SKM-1 treated with dmso at 0.1 percent for 144 hours (cell line): ENCODE measurements at regions not wholly inside any gene's neighbourhood (a gene's known extent, or its start where the extent isn't known, plus 50 kb on each side); places are given as distances from the start of the nearest gene placed in this dataset.
A peak's percentile ranks its signal among the peaks of the same experiment; 100 is the strongest.

ENCODE experiments used
- DNase-seq: peaks from one replicate; lab custom pipeline; 2025; ENCODE audit not compliant: unreplicated experiment; lab: John Stamatoyannopoulos, UW

GRCh38 chr3:187971629-187972028 is 182.3 kb upstream of the LPP start:
- DNase-seq: no peak

- no peak for DNase-seq
These were observed 181.5 kb upstream of the LPP start for GRCh38 chr3:187972454-187972853.

GRCh38 chr3:187973977-187974870 is 179.7 kb upstream of the LPP start:
- no peak for DNase-seq

DNA sequence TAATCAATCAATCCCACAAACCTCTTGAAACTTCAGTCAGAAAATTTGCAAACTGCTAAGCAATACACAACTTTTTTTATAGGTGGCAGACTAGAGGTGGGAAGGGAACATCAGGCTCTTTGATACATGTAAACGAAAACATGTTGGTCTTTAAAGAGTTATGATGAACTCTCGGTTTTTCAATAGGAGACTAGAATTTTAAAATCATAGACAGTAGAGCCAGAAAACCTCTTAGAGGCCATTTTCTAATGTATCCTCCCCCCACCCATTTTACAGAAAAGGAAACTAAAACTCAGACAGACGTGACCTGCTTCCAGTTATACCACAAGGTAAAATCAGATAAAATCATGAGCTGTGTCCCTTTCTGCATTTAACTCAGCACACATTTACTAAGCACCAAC is 179.1 kb upstream of the LPP start:
- no peak for DNase-seq

DNA sequence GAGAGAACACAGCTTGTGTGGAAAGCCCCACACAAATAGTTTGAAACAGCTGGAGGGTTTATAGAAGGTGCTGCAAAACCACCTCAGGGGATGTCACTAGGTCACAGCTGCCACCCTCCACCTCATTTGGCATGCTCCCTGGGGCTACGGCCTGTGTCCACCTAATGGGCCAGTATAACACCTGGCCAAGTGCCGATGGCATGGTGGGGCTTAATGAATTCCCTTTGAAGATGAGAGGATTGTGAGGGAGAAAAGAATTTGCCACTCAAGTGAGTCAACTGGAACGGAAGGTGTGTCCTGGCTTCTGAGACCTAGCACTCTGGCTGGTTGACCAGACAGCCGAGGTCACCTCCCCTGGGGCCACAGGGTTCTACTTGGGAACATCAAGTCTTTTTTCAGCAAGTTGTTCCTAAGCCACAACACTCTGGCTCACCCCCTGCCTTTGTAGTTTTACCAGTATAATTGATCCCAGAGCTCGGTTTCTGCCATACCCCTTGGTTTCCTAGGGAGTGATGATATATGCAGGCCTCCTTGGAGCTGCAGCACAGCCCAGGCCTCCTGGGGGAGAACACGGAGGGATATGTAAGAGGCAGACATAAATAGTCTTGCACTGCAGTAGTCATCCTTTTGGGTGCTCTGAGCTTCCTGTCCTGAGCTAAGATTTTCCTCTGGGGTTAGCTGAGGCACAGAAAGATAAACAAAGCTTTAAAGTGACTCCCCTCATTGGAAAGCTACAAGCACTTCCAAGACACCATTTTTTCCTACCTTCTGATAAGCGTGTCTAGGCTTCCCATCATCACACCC is 178.2 kb upstream of the LPP start:
- DNase-seq: no peak

DNA sequence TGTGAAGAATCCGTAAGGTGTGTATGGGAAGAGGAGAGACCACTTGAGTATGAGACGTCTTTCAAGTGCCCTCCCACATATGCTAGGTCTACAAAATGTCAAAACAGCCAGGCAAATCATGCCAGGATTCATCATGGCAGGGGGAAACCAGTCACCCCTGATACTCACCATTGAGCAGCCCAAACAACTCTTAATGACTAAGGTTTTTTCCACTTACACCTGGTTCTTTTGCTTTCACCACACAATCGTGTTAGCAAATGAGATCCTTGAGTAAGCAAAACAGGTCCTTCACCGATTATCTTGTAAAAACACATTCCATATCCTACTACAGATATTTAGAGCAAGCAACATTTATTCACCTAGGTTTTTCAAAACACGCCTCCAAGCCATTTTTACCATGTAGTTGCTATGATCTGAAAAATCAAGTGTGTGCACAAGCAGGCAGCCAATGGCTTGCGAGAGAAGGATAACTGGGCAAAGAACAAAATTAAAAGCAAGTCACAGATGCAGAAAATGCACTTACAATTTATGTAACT is 177.5 kb upstream of the LPP start:
- DNase-seq: no peak

- DNase-seq: no peak
These were observed 176.3 kb upstream of the LPP start for GRCh38 chr3:187977659-187978058.

- DNase-seq: no peak
These were observed 175.4 kb upstream of the LPP start for GRCh38 chr3:187978433-187979011.

DNA sequence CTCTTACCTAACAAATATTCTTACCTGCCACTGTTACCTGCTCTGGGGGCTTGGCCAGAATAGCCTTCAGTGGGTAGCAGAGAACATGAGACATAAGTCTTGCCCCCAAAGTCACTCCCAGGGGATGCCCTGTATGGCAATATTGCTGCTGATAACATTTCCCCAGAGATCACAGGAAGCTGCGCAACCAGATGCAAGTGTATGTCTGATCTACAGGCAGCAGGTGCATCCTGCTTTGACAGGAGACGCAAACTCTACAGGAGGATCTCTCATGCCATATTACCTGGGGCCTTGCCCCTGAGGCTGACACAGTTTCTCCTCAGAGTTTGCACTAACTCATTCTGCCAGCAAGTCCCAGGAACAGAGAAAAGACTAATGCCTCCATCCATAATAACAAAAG is 174.4 kb upstream of the LPP start:
- DNase-seq: no peak

DNA sequence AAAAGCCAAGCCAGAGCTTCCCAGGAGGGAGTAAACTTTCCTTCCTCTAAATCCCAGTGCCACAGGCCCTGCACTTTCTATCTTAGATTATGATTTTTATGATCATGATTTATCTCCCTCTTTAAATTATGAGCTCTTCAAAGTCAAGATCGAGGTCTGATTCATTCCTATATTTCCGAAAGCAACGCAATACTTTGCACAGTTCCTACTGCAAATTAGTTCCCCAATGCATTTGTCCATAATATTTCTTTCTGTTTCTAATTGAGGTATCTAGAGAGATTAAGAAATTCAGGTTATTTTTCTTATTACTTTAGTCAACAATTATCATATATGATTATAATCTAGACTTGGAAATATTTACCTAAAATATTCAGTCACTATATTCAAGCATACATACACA is 173.1 kb upstream of the LPP start:
- DNase-seq: no peak

- DNase-seq: no peak
These were observed 171.8 kb upstream of the LPP start for GRCh38 chr3:187982142-187982541.

DNA sequence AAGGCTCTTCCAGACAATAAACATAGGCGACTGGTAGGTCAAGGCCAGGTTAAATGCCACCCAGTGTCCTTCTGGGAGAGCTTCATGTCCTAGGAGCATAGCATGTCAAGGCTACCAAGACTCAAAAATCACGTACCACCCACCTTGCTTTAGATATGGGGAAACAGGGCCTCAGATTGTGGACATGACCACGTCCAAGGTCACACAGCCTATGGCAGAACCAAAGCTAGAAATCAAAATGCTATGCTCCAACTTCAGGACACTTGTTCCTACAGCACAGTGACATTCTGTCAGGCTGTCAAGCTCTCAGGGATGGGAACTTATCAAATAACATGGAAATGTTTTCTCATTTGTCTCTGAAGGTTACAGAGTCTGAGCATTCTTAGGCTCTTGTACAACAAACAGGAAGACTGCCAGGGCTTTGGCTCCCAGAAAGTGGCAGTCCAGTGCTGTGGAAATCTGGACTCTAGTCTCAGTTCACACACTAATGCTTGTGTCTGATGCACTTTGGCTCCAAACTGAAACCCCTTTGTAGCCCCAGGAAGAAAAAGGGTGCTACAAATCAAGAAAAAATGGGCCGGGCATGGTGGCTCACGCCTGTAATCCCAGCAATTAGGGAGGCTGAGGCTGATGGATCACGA is 170.4 kb upstream of the LPP start:
- no peak for DNase-seq

DNA sequence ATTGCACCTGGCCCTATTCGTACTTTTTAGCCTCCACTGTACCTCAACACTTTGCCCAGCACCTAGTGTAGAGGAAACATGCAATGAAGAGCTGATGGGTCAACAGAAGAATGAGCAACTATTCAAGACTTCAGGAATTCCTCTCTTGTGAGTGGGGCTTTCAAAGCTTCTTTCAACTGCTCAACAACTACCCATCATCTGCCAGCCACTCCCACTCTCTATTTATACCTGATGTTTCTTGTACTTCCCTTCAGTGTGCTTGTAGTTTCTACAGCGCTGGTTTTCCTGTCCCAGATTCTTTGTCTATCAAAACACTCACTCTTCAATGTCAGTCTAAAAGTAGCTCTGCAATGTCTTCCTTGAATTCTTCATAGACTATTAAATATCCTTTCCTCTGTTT is 168.3 kb upstream of the LPP start:
- DNase-seq: no peak

GRCh38 chr3:187986514-187986934 is 167.4 kb upstream of the LPP start:
- peak; percentile 40 for DNase-seq

DNA sequence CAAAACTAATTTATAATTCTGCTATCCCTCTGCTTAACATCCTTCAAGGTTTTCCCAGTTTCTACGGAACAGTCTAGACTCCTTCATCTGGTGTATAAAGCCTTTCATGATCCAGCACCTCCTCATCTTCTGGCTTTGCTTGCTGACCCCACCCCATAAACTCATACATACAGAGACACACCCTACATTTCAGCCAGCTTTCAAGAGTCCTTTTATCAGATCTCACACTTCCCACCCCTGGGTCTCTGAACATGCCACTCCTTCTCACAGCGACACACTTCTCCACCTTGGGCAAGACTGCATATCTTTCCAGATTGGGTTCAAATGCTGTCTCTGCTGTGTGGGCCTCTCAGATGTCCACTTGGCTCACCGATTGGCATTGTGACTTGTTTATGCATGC is 166.8 kb upstream of the LPP start:
- DNase-seq: no peak

GRCh38 chr3:187987924-187988323 is 166.0 kb upstream of the LPP start:
- DNase-seq: no peak

GRCh38 chr3:187989575-187990153 is 164.3 kb upstream of the LPP start:
- DNase-seq: no peak

GRCh38 chr3:187992609-187993008 is 161.3 kb upstream of the LPP start:
- DNase-seq: no peak

DNA sequence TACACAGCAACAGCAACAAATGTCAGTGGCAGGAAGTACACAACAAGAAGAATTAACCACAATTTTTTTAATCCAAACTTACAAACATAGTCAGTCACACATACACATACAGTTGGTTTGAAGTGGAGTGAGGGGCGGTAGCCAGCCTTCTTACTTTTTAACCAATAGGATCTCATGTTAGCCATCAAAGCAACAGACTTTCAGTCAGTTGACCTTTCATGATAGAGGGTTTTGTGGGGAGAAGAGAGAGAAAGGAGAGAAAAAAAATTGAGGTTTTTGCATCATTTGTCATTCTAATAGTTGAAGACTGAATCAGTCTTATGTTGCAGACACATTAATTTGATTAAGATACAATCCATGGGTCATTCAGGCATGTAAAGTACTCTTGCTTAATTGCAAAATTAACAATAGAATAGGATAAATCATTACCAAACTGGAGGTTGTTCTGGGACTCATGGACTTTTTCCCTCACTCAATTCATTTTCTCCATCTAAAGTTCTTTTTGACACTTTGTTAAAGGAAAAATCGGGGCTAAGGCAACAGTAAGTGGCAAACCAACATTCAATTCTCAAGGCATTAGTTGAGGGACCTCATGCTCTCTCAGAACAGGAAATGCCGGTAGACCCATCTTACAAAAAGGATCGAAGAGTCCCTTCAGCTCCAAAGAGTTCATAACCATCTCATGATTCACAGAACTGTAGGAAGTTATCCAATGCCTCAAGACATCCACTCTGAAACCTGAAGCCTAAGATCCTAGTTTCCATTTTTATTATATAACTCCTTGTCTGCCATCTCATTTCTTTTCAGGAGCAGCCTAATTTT is 159.5 kb upstream of the LPP start:
- no peak for DNase-seq

DNA sequence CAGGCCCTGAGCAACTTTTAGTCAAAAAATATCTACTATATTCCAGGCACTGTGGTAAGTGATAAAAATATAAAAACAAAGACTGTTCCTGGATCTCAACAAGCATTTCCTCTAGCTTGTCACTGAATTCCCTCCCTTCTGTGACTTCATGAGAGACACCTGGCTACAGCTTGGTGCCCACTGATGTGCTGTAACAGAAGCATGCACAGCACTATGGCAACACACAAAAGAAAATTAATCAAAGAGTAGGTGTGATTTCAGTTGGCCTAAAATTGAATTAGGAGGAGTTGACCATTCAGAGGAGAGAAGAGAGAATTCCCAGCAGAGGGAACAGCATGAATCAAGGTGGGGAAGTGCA is 158.9 kb upstream of the LPP start:
- DNase-seq: no peak
